ENCODE measurements at regions not wholly inside any gene's neighbourhood (a gene's known extent, or its start where the extent isn't known, plus 50 kb on each side); places are given as distances from the start of the nearest gene placed in this dataset.
"Not testable (repeated sequence)": the region's sequence is repeated elsewhere in the genome, so short reads cannot be mapped to it uniquely, and the experiment has no call there.

- DNase-seq (ENCODE audit: low read depth): no peak
Observed at GRCh38 chr2:167843657-167844056, 403.7 kb downstream of the STK39 start.

GRCh38 chr2:167843217-167843616 is 404.2 kb downstream of the STK39 start:
- DNase-seq (ENCODE audit: low read depth): no peak

GRCh38 chr2:167842047-167842446 is 405.3 kb downstream of the STK39 start:
- DNase-seq (ENCODE audit: low read depth): no peak

GRCh38 chr2:167835290-167835689 is 412.1 kb downstream of the STK39 start:
- not testable (repeated sequence) for DNase-seq (ENCODE audit: low read depth)

- DNase-seq (ENCODE audit: low read depth): no peak
Observed at GRCh38 chr2:167834707-167835106, 412.7 kb downstream of the STK39 start.

- no peak for DNase-seq (ENCODE audit: low read depth)
Observed at GRCh38 chr2:167833294-167833693, 414.1 kb downstream of the STK39 start.

- no peak for DNase-seq (ENCODE audit: low read depth)
Observed at GRCh38 chr2:167832868-167833287, 414.5 kb downstream of the STK39 start.

- DNase-seq (ENCODE audit: low read depth): no peak
Observed at GRCh38 chr2:167827352-167828097, 419.9 kb downstream of the STK39 start.

GRCh38 chr2:167826906-167827305 is 420.5 kb downstream of the STK39 start:
- no peak for DNase-seq (ENCODE audit: low read depth)

- DNase-seq (ENCODE audit: low read depth): no peak
Observed at GRCh38 chr2:167825664-167826063, 421.7 kb downstream of the STK39 start.

- no peak for DNase-seq (ENCODE audit: low read depth)
Observed at GRCh38 chr2:167822690-167823465, 424.5 kb downstream of the STK39 start.

- DNase-seq (ENCODE audit: low read depth): no peak
Observed at GRCh38 chr2:167820488-167820887, 426.9 kb downstream of the STK39 start.

GRCh38 chr2:167818521-167818920 is 428.9 kb downstream of the STK39 start:
- DNase-seq (ENCODE audit: low read depth): no peak

- no peak for DNase-seq (ENCODE audit: low read depth)
Observed at GRCh38 chr2:167817908-167818307, 429.5 kb downstream of the STK39 start.

GRCh38 chr2:167817422-167817821 is 430.0 kb downstream of the STK39 start:
- no peak for DNase-seq (ENCODE audit: low read depth)

- DNase-seq (ENCODE audit: low read depth): no peak
Observed at GRCh38 chr2:167816874-167817290, 430.5 kb downstream of the STK39 start.

GRCh38 chr2:167814881-167815718 is 432.3 kb downstream of the STK39 start:
- DNase-seq (ENCODE audit: low read depth): no peak

- DNase-seq (ENCODE audit: low read depth): not testable (repeated sequence)
Observed at GRCh38 chr2:167814482-167814880, 432.9 kb downstream of the STK39 start.

GRCh38 chr2:167809799-167810198 is 437.6 kb downstream of the STK39 start:
- DNase-seq (ENCODE audit: low read depth): not testable (repeated sequence)

- DNase-seq (ENCODE audit: low read depth): no peak
Observed at GRCh38 chr2:167803449-167803988, 443.9 kb downstream of the STK39 start.

GRCh38 chr2:167794554-167795255 is 452.7 kb downstream of the STK39 start:
- DNase-seq (ENCODE audit: low read depth): no peak
